ENCODE measurements at regions not wholly inside any gene's neighbourhood (a gene's known extent, or its start where the extent isn't known, plus 50 kb on each side); places are given as distances from the start of the nearest gene placed in this dataset.

DNA sequence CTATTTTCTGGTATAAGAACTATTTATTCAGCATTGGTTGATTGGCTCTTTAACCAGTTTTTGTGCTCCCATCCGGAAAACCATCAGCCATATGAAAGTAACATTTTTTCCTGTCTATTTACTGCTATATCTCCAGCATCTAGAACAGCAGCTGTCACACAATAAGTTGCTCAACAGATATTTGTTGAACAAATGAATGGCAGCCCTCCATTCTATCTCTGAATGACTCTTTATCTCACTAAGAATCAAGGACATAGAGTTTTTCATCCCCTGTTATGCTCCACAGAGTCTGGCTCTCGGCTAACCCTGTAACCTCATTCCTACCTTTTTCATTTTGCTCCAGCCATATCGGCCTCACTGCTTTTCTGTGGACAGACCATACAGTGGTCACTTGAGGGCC is 145.5 kb downstream of the SLITRK6 start:
- Histone ChIP-seq H3K9me2 (replicated peaks; ENCODE audit: control insufficient read depth, low read length) (no peaks in the 10 kb centered on the region), H3K9me3 (ENCODE audit: control insufficient read depth, insufficient read depth, low read length) (no peaks in the 10 kb centered on the region), H3K79me2 (ENCODE audit: control insufficient read depth, low read length) (no peaks in the 10 kb centered on the region), H3K27ac (ENCODE audit: low read depth, low read length) (no peak overlapping the region), H3K27me3 (ENCODE audit: control insufficient read depth, low read length) (no peaks in the 10 kb centered on the region), H3K4me2 (ENCODE audit: low read length) (no peak overlapping the region), H3K4me1 (ENCODE audit: control insufficient read depth, low read length) (no peaks in the 10 kb centered on the region), H3K4me3 (ENCODE audit: low read length) (no peak overlapping the region), H3K36me3 (ENCODE audit: control insufficient read depth, low read length) (no peaks in the 10 kb centered on the region), H4K20me1 (ENCODE audit: control insufficient read depth, insufficient read depth, low read depth, low read length) (no peaks in the 10 kb centered on the region), H3F3A (ENCODE audit: control insufficient read depth, insufficient read depth) (no peaks in the 10 kb centered on the region)
- TF ChIP-seq EZH2phosphoT487 (IDR thresholded peaks at IDR 0.05; ENCODE audit: borderline replicate concordance, low read length) (no peak), CTCF (IDR thresholded peaks at IDR 0.05; ENCODE audit: low read depth, low read length, poor library complexity, severe bottlenecking) (no peak)

DNA sequence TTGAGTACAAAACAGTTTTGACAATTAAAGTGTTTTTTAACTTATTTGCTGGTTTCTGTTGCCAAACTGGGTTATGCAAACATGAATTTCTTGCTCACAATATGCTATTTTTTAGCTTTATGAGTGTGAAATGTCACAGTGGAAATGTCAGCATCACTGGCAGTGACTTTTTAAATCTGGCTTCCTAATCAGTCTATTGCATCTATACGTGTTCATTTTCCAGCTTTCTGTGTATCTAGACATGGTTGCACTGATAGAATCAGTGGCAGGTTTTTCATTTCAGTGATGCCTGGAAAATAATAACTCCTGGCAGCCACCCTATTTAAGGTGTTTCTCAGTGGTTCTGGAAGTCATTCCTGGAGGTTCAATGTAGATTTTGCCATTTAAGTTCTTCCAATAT is 146.7 kb downstream of the SLITRK6 start:
- H3K27me3 ChIP-seq (ENCODE audit: control insufficient read depth, low read length), result no peaks in the 10 kb centered on the region
- no peak overlapping the region for H3K4me2 ChIP-seq (ENCODE audit: low read length)
- no peak overlapping the region for H3K27ac ChIP-seq (ENCODE audit: low read depth, low read length)
- no peaks in the 10 kb centered on the region for H3K79me2 ChIP-seq (ENCODE audit: control insufficient read depth, low read length)
- no peak overlapping the region for H3K4me3 ChIP-seq (ENCODE audit: low read length)
- no peaks in the 10 kb centered on the region for H4K20me1 ChIP-seq (ENCODE audit: control insufficient read depth, insufficient read depth, low read depth, low read length)
- H3K4me1 ChIP-seq (ENCODE audit: control insufficient read depth, low read length), result no peaks in the 10 kb centered on the region
- no peaks in the 10 kb centered on the region for H3K9me2 ChIP-seq (replicated peaks; ENCODE audit: control insufficient read depth, low read length)
- no peaks in the 10 kb centered on the region for H3K9me3 ChIP-seq (ENCODE audit: control insufficient read depth, insufficient read depth, low read length)
- H3F3A ChIP-seq (ENCODE audit: control insufficient read depth, insufficient read depth), result no peaks in the 10 kb centered on the region
- no peak for TF ChIP-seq EZH2phosphoT487 (IDR thresholded peaks at IDR 0.05; ENCODE audit: borderline replicate concordance, low read length)
- TF ChIP-seq CTCF (IDR thresholded peaks at IDR 0.05; ENCODE audit: low read depth, low read length, poor library complexity, severe bottlenecking), result no peak
- no peaks in the 10 kb centered on the region for H3K36me3 ChIP-seq (ENCODE audit: control insufficient read depth, low read length)

DNA sequence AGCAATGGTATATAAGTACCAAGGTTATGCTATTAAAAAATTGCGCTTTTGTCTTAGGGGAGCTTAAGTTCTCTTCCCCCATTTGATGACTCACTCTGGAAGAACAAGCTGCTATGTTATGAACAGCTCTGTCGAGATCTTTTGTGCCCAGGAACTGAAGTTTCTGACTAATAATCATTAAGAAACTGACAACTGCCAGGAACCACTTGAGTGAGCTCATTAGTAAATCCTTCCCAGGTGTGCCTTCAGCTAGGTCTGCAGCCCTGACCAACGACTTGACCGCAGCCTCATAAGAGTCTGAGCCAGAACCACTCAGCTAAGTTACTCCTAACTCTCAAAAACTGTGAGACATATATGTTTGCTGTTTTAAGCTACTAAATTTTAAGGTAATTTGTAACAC is 147.8 kb downstream of the SLITRK6 start:
- Histone ChIP-seq H3K27ac (ENCODE audit: low read depth, low read length) (no peak overlapping the region), H4K20me1 (ENCODE audit: control insufficient read depth, insufficient read depth, low read depth, low read length) (no peaks in the 10 kb centered on the region)
- TF ChIP-seq CTCF (IDR thresholded peaks at IDR 0.05; ENCODE audit: low read depth, low read length, poor library complexity, severe bottlenecking) (no peak), EZH2phosphoT487 (IDR thresholded peaks at IDR 0.05; ENCODE audit: borderline replicate concordance, low read length) (no peak)

DNA sequence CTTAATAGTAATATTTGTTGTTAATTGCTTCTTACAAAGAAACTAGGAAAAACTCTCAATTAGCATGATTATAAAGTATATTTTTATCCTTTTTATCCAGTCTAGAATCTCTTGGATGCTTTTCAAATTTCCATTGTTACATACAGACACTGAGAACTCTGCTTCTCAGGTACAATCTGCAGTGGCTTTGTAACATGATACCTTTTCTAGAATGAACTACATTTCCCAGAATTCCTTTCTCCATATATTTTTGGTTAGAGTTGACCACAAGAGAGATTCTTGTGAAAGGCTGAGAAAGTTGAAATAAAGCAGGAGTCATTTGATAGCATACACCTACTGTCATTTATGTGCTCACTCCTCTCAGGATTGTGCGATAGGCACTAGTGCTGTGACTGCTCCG is 148.6 kb downstream of the SLITRK6 start:
- no peaks in the 10 kb centered on the region for H4K20me1 ChIP-seq (ENCODE audit: control insufficient read depth, insufficient read depth, low read depth, low read length)
- H3F3A ChIP-seq (ENCODE audit: control insufficient read depth, insufficient read depth), result no peaks in the 10 kb centered on the region
- TF ChIP-seq CTCF (IDR thresholded peaks at IDR 0.05; ENCODE audit: low read depth, low read length, poor library complexity, severe bottlenecking) (no peak), EZH2phosphoT487 (IDR thresholded peaks at IDR 0.05; ENCODE audit: borderline replicate concordance, low read length) (no peak)
- H3K27ac ChIP-seq (ENCODE audit: low read depth, low read length), result no peak overlapping the region
- H3K4me2 ChIP-seq (ENCODE audit: low read length), result no peak overlapping the region
- H3K9me3 ChIP-seq (ENCODE audit: control insufficient read depth, insufficient read depth, low read length), result no peaks in the 10 kb centered on the region
- H3K79me2 ChIP-seq (ENCODE audit: control insufficient read depth, low read length), result no peaks in the 10 kb centered on the region
- no peak overlapping the region for H3K4me3 ChIP-seq (ENCODE audit: low read length)
- no peaks in the 10 kb centered on the region for H3K4me1 ChIP-seq (ENCODE audit: control insufficient read depth, low read length)
- no peaks in the 10 kb centered on the region for H3K36me3 ChIP-seq (ENCODE audit: control insufficient read depth, low read length)
- H3K27me3 ChIP-seq (ENCODE audit: control insufficient read depth, low read length), result no peaks in the 10 kb centered on the region
- H3K9me2 ChIP-seq (replicated peaks; ENCODE audit: control insufficient read depth, low read length), result no peaks in the 10 kb centered on the region

More for the DNA sequence above, 147.8 kb downstream of the SLITRK6 start:
- H3K4me3 ChIP-seq (ENCODE audit: low read length), result no peak overlapping the region
- no peak overlapping the region for H3K4me2 ChIP-seq (ENCODE audit: low read length)
- no peaks in the 10 kb centered on the region for H3K79me2 ChIP-seq (ENCODE audit: control insufficient read depth, low read length)
- H3K27me3 ChIP-seq (ENCODE audit: control insufficient read depth, low read length), result no peaks in the 10 kb centered on the region
- no peaks in the 10 kb centered on the region for H3F3A ChIP-seq (ENCODE audit: control insufficient read depth, insufficient read depth)
- no peaks in the 10 kb centered on the region for H3K4me1 ChIP-seq (ENCODE audit: control insufficient read depth, low read length)
- no peaks in the 10 kb centered on the region for H3K36me3 ChIP-seq (ENCODE audit: control insufficient read depth, low read length)
- H3K9me3 ChIP-seq (ENCODE audit: control insufficient read depth, insufficient read depth, low read length), result no peaks in the 10 kb centered on the region
- no peaks in the 10 kb centered on the region for H3K9me2 ChIP-seq (replicated peaks; ENCODE audit: control insufficient read depth, low read length)

Measured in DOHH2 (cell line).